Activated T-cell treated with anti-CD3 and anti-CD28 coated beads, Interleukin-2, amount 50 U/mL, for 72 hours (primary cell): ENCODE measurements at regions not wholly inside any gene's neighbourhood (a gene's known extent, or its start where the extent isn't known, plus 50 kb on each side); places are given as distances from the start of the nearest gene placed in this dataset.

ENCODE experiments used
- ATAC-seq, 2 donors: fragments of 150-1000 bp; cut with Tn5 transposase; replicated peaks in 1 of 2; 2 replicates each; pipeline ENCODE4 v1.10.0; 2021; ENCODE audit warnings: moderate library complexity in 2 of 2, mild to moderate bottlenecking in 1 of 2
- DNase-seq, 2 donors: peaks; one replicate each; pipeline ENCODE4 v3.0.0; 2021 to 2022; ENCODE audit warnings: mixed read lengths in 1 of 2
- H3K27ac Mint-ChIP-seq: one replicate; pipeline ENCODE4 v1.8.0; 2022; ENCODE audit warnings: mild to moderate bottlenecking, moderate library complexity, mixed read lengths
- H3K27me3 Mint-ChIP-seq: one replicate; pipeline ENCODE4 v1.8.0; 2022; ENCODE audit warnings: low read depth, mixed read lengths
- H3K36me3 Mint-ChIP-seq, 2 donors: one replicate each; pipeline ENCODE4 v1.8.0; 2022; ENCODE audit warnings: mixed read lengths in 2 of 2, mild to moderate bottlenecking in 1 of 2; ENCODE audit not compliant: insufficient read depth in 2 of 2
- H3K4me1 Mint-ChIP-seq: one replicate; pipeline ENCODE4 v1.8.0; 2022; ENCODE audit warnings: low read depth, mixed read lengths
- H3K4me3 Mint-ChIP-seq, 2 donors: one replicate each; pipeline ENCODE4 v1.8.0; 2022; ENCODE audit warnings: mild to moderate bottlenecking in 2 of 2, mixed read lengths in 2 of 2, moderate library complexity in 2 of 2
- H3K9me3 Mint-ChIP-seq, 2 donors: one replicate each; pipeline ENCODE4 v1.8.0; 2022; ENCODE audit warnings: mixed read lengths in 2 of 2

GRCh38 chr5:1687301-1687970 lies 112.2 kb downstream of the MRPL36 start:
- H3K9me3 Mint-ChIP-seq = peaks cover 0 to 3% of the 10 kb centered on the region in 2 donors
- H3K27ac Mint-ChIP-seq = no peak overlapping the region
- H3K27me3 Mint-ChIP-seq = peaks cover 13% of the 10 kb centered on the region
- no peak overlapping the region for H3K4me3 Mint-ChIP-seq
- H3K36me3 Mint-ChIP-seq = no peaks in the 10 kb centered on the region
- no peak for DNase-seq
- ATAC-seq = no peak
- no peaks in the 10 kb centered on the region for H3K4me1 Mint-ChIP-seq

- H3K36me3 Mint-ChIP-seq = no peaks in the 10 kb centered on the region
- ATAC-seq (no peak), DNase-seq (no peak)
- peaks cover 0 to 3% of the 10 kb centered on the region in 2 donors for H3K9me3 Mint-ChIP-seq
- peaks cover 13% of the 10 kb centered on the region for H3K27me3 Mint-ChIP-seq
- no peak overlapping the region for H3K4me3 Mint-ChIP-seq
- H3K27ac Mint-ChIP-seq = no peak overlapping the region
- H3K4me1 Mint-ChIP-seq = no peaks in the 10 kb centered on the region
Measured at GRCh38 chr5:1686016-1686802, 113.4 kb downstream of the MRPL36 start.

GRCh38 chr5:1685066-1685465 lies 114.6 kb downstream of the MRPL36 start:
- DNase-seq (no peak), ATAC-seq (no peak)
- H3K27ac Mint-ChIP-seq = no peak overlapping the region
- H3K9me3 Mint-ChIP-seq = peaks cover 0 to 6% of the 10 kb centered on the region in 2 donors
- H3K36me3 Mint-ChIP-seq = peaks cover 0 to 2% of the 10 kb centered on the region in 2 donors
- H3K27me3 Mint-ChIP-seq = peaks cover 22% of the 10 kb centered on the region
- H3K4me3 Mint-ChIP-seq = no peak overlapping the region
- H3K4me1 Mint-ChIP-seq = no peaks in the 10 kb centered on the region

GRCh38 chr5:1681955-1682354 lies 117.7 kb downstream of the MRPL36 start:
- peaks cover 7 to 9% of the 10 kb centered on the region in 2 donors for H3K9me3 Mint-ChIP-seq
- ATAC-seq = no peak
- no peaks in the 10 kb centered on the region for H3K4me1 Mint-ChIP-seq
- no peak for DNase-seq
- H3K27ac Mint-ChIP-seq = no peak overlapping the region
- H3K36me3 Mint-ChIP-seq = peaks cover 6 to 8% of the 10 kb centered on the region in 2 donors
- peaks cover 42% of the 10 kb centered on the region for H3K27me3 Mint-ChIP-seq
- H3K4me3 Mint-ChIP-seq = no peak overlapping the region

- H3K27ac Mint-ChIP-seq = no peak overlapping the region
- DNase-seq = no peak
- ATAC-seq = no peak
- H3K4me1 Mint-ChIP-seq = no peaks in the 10 kb centered on the region
- H3K27me3 Mint-ChIP-seq = peaks cover 65% of the 10 kb centered on the region
- H3K4me3 Mint-ChIP-seq = no peak overlapping the region
- H3K36me3 Mint-ChIP-seq = no peaks in the 10 kb centered on the region
- H3K9me3 Mint-ChIP-seq = no peaks in the 10 kb centered on the region
Measured at GRCh38 chr5:1673042-1673677, 126.5 kb downstream of the MRPL36 start.

- Mint-ChIP-seq H3K4me3 (no peak overlapping the region), H3K27me3 (peaks cover 59% of the 10 kb centered on the region), H3K27ac (no peak overlapping the region), H3K4me1 (no peaks in the 10 kb centered on the region), H3K9me3 (no peaks in the 10 kb centered on the region), H3K36me3 (no peaks in the 10 kb centered on the region)
- ATAC-seq (no peak), DNase-seq (no peak)
Measured at GRCh38 chr5:1672396-1672795, 127.2 kb downstream of the MRPL36 start.

GRCh38 chr5:1671351-1671750 lies 128.3 kb downstream of the MRPL36 start:
- peaks cover 61% of the 10 kb centered on the region for H3K27me3 Mint-ChIP-seq
- no peaks in the 10 kb centered on the region for H3K4me1 Mint-ChIP-seq

GRCh38 chr5:1670351-1670750 lies 129.3 kb downstream of the MRPL36 start:
- no peak overlapping the region for H3K4me3 Mint-ChIP-seq
- ATAC-seq (peak; percentile 59 to 67), DNase-seq (no peak)
- no peak overlapping the region for H3K27ac Mint-ChIP-seq
- H3K4me1 Mint-ChIP-seq = no peaks in the 10 kb centered on the region
- peaks cover 70% of the 10 kb centered on the region for H3K27me3 Mint-ChIP-seq
- no peaks in the 10 kb centered on the region for H3K9me3 Mint-ChIP-seq
- no peaks in the 10 kb centered on the region for H3K36me3 Mint-ChIP-seq

More at GRCh38 chr5:1671351-1671750, 128.3 kb downstream of the MRPL36 start:
- no peak overlapping the region for H3K27ac Mint-ChIP-seq
- no peak for ATAC-seq
- H3K4me3 Mint-ChIP-seq = no peak overlapping the region
- no peaks in the 10 kb centered on the region for H3K36me3 Mint-ChIP-seq
- no peak for DNase-seq
- no peaks in the 10 kb centered on the region for H3K9me3 Mint-ChIP-seq

GRCh38 chr5:1669276-1670155 lies 130.1 kb downstream of the MRPL36 start:
- H3K27ac Mint-ChIP-seq = no peak overlapping the region
- peaks cover 70% of the 10 kb centered on the region for H3K27me3 Mint-ChIP-seq
- H3K4me1 Mint-ChIP-seq = no peaks in the 10 kb centered on the region
- no peaks in the 10 kb centered on the region for H3K9me3 Mint-ChIP-seq
- no peak for DNase-seq
- H3K36me3 Mint-ChIP-seq = no peaks in the 10 kb centered on the region
- no peak overlapping the region for H3K4me3 Mint-ChIP-seq
- no peak for ATAC-seq

- H3K27me3 Mint-ChIP-seq = peaks cover 68% of the 10 kb centered on the region
- H3K9me3 Mint-ChIP-seq = no peaks in the 10 kb centered on the region
- DNase-seq (no peak), ATAC-seq (peak; percentile 36 to 46)
- no peak overlapping the region for H3K27ac Mint-ChIP-seq
- no peaks in the 10 kb centered on the region for H3K4me1 Mint-ChIP-seq
- peak overlapping the region in 1 of 2 donors; percentile 24 for H3K4me3 Mint-ChIP-seq
- H3K36me3 Mint-ChIP-seq = no peaks in the 10 kb centered on the region
Measured at GRCh38 chr5:1668141-1668721, 131.4 kb downstream of the MRPL36 start.

- Mint-ChIP-seq H3K4me1 (no peaks in the 10 kb centered on the region), H3K27me3 (peaks cover 68% of the 10 kb centered on the region), H3K9me3 (no peaks in the 10 kb centered on the region), H3K36me3 (no peaks in the 10 kb centered on the region), H3K4me3 (peak overlapping the region in 1 of 2 donors; percentile 24), H3K27ac (no peak overlapping the region)
- peak in 1 of 2 donors; percentile 16 for ATAC-seq
- DNase-seq = no peak
Measured at GRCh38 chr5:1667648-1668140, 131.9 kb downstream of the MRPL36 start.
